ENCODE measurements at regions not wholly inside any gene's neighbourhood (a gene's known extent, or its start where the extent isn't known, plus 50 kb on each side); places are given as distances from the start of the nearest gene placed in this dataset.

DNA sequence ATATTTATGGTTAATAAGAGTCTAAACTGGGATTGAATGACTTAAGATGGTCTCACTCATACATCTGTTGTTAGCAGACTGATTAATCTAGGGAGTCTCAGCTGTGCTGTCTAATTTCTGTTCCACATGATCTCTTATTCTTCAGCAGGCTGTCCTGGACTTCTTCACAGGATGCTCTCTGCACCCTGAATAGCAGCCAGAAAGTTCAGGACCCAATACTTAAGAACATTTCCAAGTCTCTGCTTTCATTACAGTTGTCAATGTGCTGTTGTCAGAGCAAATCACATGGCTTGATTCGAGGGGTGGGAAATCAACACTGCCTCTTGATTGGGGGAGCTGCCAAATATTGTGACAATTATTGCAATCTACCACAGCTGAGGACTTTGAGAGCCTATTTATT is 627.1 kb upstream of the SLC8A1 start:
- no peak for DNase-seq (ENCODE audit: low read depth, low spot score)
- TF ChIP-seq YY1 (IDR thresholded peaks at IDR 0.05; ENCODE audit: insufficient read depth, insufficient read length) (no peak), SUZ12 (IDR thresholded peaks at IDR 0.05; ENCODE audit: extremely low read depth, insufficient read depth, insufficient read length) (no peak), ZNF274 (IDR thresholded peaks at IDR 0.05; ENCODE audit: low read depth, low read length) (no peak)
- H3K36me3 ChIP-seq (ENCODE audit: insufficient read depth, insufficient read length, low read length): no peaks in the 10 kb centered on the region
- no peaks in the 10 kb centered on the region for H3K27me3 ChIP-seq (ENCODE audit: insufficient read depth, insufficient read length)
- H3K4me3 ChIP-seq (ENCODE audit: insufficient read length, low read depth): no peak overlapping the region
- no peaks in the 10 kb centered on the region for H3K9me3 ChIP-seq (ENCODE audit: insufficient read depth, low read length)
- H3K4me1 ChIP-seq (ENCODE audit: insufficient read depth, insufficient read length): no peaks in the 10 kb centered on the region
- H3K9ac ChIP-seq (ENCODE audit: insufficient read length, low read depth): no peak overlapping the region

GRCh38 chr2:41084321-41084720 is 632.4 kb upstream of the SLC8A1 start:
- H3K9me3 ChIP-seq (ENCODE audit: insufficient read depth, low read length): no peaks in the 10 kb centered on the region

DNA sequence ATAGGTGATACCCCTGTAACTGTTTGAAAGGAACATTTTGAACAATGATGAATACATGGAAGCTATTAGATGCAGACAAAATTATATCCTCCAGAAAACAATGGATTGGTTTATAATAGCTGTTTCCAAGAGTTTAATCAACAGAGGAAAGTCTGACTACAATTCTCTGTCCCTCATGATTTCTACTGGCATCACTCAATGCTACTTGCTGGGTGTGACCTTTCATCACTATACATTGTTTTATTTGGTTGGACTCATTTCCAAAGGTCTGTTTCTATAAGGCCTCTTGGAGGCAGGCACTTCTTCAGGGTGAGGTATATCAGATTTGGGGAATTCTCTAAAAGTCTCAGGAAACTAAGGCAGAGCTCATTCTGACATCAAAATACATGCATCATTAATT is 636.1 kb upstream of the SLC8A1 start:
- no peaks in the 10 kb centered on the region for H3K27me3 ChIP-seq (ENCODE audit: insufficient read depth, insufficient read length)
- no peak for DNase-seq (ENCODE audit: low read depth, low spot score)

More at GRCh38 chr2:41084321-41084720, 632.4 kb upstream of the SLC8A1 start:
- Histone ChIP-seq H3K36me3 (ENCODE audit: insufficient read depth, insufficient read length, low read length) (no peaks in the 10 kb centered on the region), H3K4me1 (ENCODE audit: insufficient read depth, insufficient read length) (no peaks in the 10 kb centered on the region), H3K9ac (ENCODE audit: insufficient read length, low read depth) (no peak overlapping the region), H3K27me3 (ENCODE audit: insufficient read depth, insufficient read length) (no peaks in the 10 kb centered on the region), H3K4me3 (ENCODE audit: insufficient read length, low read depth) (no peak overlapping the region)
- TF ChIP-seq ZNF274 (IDR thresholded peaks at IDR 0.05; ENCODE audit: low read depth, low read length) (no peak), YY1 (IDR thresholded peaks at IDR 0.05; ENCODE audit: insufficient read depth, insufficient read length) (no peak), SUZ12 (IDR thresholded peaks at IDR 0.05; ENCODE audit: extremely low read depth, insufficient read depth, insufficient read length) (no peak)
- no peak for DNase-seq (ENCODE audit: low read depth, low spot score)

GRCh38 chr2:41101281-41101680 is 649.4 kb upstream of the SLC8A1 start:
- no peaks in the 10 kb centered on the region for H3K27me3 ChIP-seq (ENCODE audit: insufficient read depth, insufficient read length)

More for the DNA sequence above, 636.1 kb upstream of the SLC8A1 start:
- no peaks in the 10 kb centered on the region for H3K9me3 ChIP-seq (ENCODE audit: insufficient read depth, low read length)
- H3K36me3 ChIP-seq (ENCODE audit: insufficient read depth, insufficient read length, low read length): no peaks in the 10 kb centered on the region
- no peaks in the 10 kb centered on the region for H3K4me1 ChIP-seq (ENCODE audit: insufficient read depth, insufficient read length)
- H3K9ac ChIP-seq (ENCODE audit: insufficient read length, low read depth): no peak overlapping the region
- no peak for TF ChIP-seq YY1 (IDR thresholded peaks at IDR 0.05; ENCODE audit: insufficient read depth, insufficient read length)
- TF ChIP-seq SUZ12 (IDR thresholded peaks at IDR 0.05; ENCODE audit: extremely low read depth, insufficient read depth, insufficient read length): no peak
- TF ChIP-seq ZNF274 (IDR thresholded peaks at IDR 0.05; ENCODE audit: low read depth, low read length): no peak
- H3K4me3 ChIP-seq (ENCODE audit: insufficient read length, low read depth): no peak overlapping the region

GRCh38 chr2:41109744-41110143 is 657.9 kb upstream of the SLC8A1 start:
- H3K4me3 ChIP-seq (ENCODE audit: insufficient read length, low read depth): no peak overlapping the region
- no peak for DNase-seq (ENCODE audit: low read depth, low spot score)
- TF ChIP-seq SUZ12 (IDR thresholded peaks at IDR 0.05; ENCODE audit: extremely low read depth, insufficient read depth, insufficient read length) (no peak), ZNF274 (IDR thresholded peaks at IDR 0.05; ENCODE audit: low read depth, low read length) (no peak), YY1 (IDR thresholded peaks at IDR 0.05; ENCODE audit: insufficient read depth, insufficient read length) (no peak)
- no peaks in the 10 kb centered on the region for H3K9me3 ChIP-seq (ENCODE audit: insufficient read depth, low read length)
- H3K36me3 ChIP-seq (ENCODE audit: insufficient read depth, insufficient read length, low read length): no peaks in the 10 kb centered on the region
- H3K9ac ChIP-seq (ENCODE audit: insufficient read length, low read depth): no peak overlapping the region
- no peaks in the 10 kb centered on the region for H3K27me3 ChIP-seq (ENCODE audit: insufficient read depth, insufficient read length)
- H3K4me1 ChIP-seq (ENCODE audit: insufficient read depth, insufficient read length): no peaks in the 10 kb centered on the region

More at GRCh38 chr2:41101281-41101680, 649.4 kb upstream of the SLC8A1 start:
- Histone ChIP-seq H3K4me1 (ENCODE audit: insufficient read depth, insufficient read length) (no peaks in the 10 kb centered on the region), H3K4me3 (ENCODE audit: insufficient read length, low read depth) (no peak overlapping the region), H3K9ac (ENCODE audit: insufficient read length, low read depth) (no peak overlapping the region), H3K36me3 (ENCODE audit: insufficient read depth, insufficient read length, low read length) (no peaks in the 10 kb centered on the region), H3K9me3 (ENCODE audit: insufficient read depth, low read length) (no peaks in the 10 kb centered on the region)
- no peak for TF ChIP-seq YY1 (IDR thresholded peaks at IDR 0.05; ENCODE audit: insufficient read depth, insufficient read length)
- no peak for TF ChIP-seq ZNF274 (IDR thresholded peaks at IDR 0.05; ENCODE audit: low read depth, low read length)
- TF ChIP-seq SUZ12 (IDR thresholded peaks at IDR 0.05; ENCODE audit: extremely low read depth, insufficient read depth, insufficient read length): no peak
- DNase-seq (ENCODE audit: low read depth, low spot score): no peak

- DNase-seq (ENCODE audit: low read depth, low spot score): no peak
- Histone ChIP-seq H3K4me3 (ENCODE audit: insufficient read length, low read depth) (no peak overlapping the region), H3K9me3 (ENCODE audit: insufficient read depth, low read length) (no peaks in the 10 kb centered on the region), H3K27me3 (ENCODE audit: insufficient read depth, insufficient read length) (no peaks in the 10 kb centered on the region), H3K9ac (ENCODE audit: insufficient read length, low read depth) (no peak overlapping the region), H3K4me1 (ENCODE audit: insufficient read depth, insufficient read length) (no peaks in the 10 kb centered on the region), H3K36me3 (ENCODE audit: insufficient read depth, insufficient read length, low read length) (no peaks in the 10 kb centered on the region)
- TF ChIP-seq ZNF274 (IDR thresholded peaks at IDR 0.05; ENCODE audit: low read depth, low read length): no peak
- no peak for TF ChIP-seq SUZ12 (IDR thresholded peaks at IDR 0.05; ENCODE audit: extremely low read depth, insufficient read depth, insufficient read length)
- no peak for TF ChIP-seq YY1 (IDR thresholded peaks at IDR 0.05; ENCODE audit: insufficient read depth, insufficient read length)
Measured at GRCh38 chr2:41111836-41112627, 660.1 kb upstream of the SLC8A1 start.

DNA sequence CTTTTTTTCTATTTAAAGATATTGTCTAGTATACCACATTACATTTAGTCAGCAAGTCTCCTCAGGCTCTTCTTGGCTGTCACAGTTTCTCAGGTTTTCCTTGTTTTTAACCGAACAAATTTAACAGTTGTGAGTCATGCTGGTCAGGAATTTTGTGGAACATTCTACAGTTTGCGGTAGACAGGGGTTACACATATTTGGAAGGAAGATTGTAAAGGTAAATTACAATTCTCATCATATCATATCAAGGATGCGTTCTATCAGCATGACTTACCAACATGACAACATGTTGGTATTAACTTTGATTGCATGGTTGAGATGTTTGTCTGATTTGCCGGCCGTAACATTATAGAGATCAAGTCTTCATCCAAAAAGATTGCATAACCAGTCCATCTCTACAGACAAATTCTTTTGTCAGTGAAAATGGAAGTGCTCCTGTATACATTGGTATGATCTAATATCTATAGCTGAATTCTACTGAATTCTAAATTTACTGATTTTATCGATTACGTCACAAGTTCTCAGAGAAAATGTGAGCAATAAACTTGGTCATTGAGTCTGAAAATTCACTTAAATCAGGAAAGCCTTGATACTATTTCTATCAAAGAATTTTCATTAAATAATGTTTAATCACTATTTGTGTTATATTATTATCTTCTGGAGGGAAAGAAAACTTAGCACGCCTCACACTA is 664.4 kb upstream of the SLC8A1 start:
- H3K4me1 ChIP-seq (ENCODE audit: insufficient read depth, insufficient read length): no peaks in the 10 kb centered on the region
- no peaks in the 10 kb centered on the region for H3K27me3 ChIP-seq (ENCODE audit: insufficient read depth, insufficient read length)
- H3K9me3 ChIP-seq (ENCODE audit: insufficient read depth, low read length): no peaks in the 10 kb centered on the region
- no peak overlapping the region for H3K4me3 ChIP-seq (ENCODE audit: insufficient read length, low read depth)
- H3K9ac ChIP-seq (ENCODE audit: insufficient read length, low read depth): no peak overlapping the region
- DNase-seq (ENCODE audit: low read depth, low spot score): no peak
- TF ChIP-seq SUZ12 (IDR thresholded peaks at IDR 0.05; ENCODE audit: extremely low read depth, insufficient read depth, insufficient read length) (no peak), YY1 (IDR thresholded peaks at IDR 0.05; ENCODE audit: insufficient read depth, insufficient read length) (no peak), ZNF274 (IDR thresholded peaks at IDR 0.05; ENCODE audit: low read depth, low read length) (no peak)
- H3K36me3 ChIP-seq (ENCODE audit: insufficient read depth, insufficient read length, low read length): no peaks in the 10 kb centered on the region

Data from NT2/D1 (cell line).